WTC11 (cell line): ENCODE measurements at regions not wholly inside any gene's neighbourhood (a gene's known extent, or its start where the extent isn't known, plus 50 kb on each side); places are given as distances from the start of the nearest gene placed in this dataset.

Source experiments
- ATAC-seq: fragments of 200-7000 bp; cut with Tn5 transposase; 2 replicates; pipeline ENCODE4 v1.10.0; 2021; ENCODE audit warnings: mild to moderate bottlenecking, moderate library complexity
- CTCF ChIA-PET: fragments of 300-600 bp; sonication (Branson Sonifier 250); formaldehyde crosslinking; loops from one replicate; lab custom pipeline; 2021; ENCODE audit warnings: antibody characterized with exemption; lab: Charles Lee
- POLR2A ChIA-PET: fragments of 350-600 bp; sonication (Branson Sonifier 250); formaldehyde crosslinking; loops from one replicate; lab custom pipeline; 2021; ENCODE audit warnings: antibody characterized with exemption; lab: Charles Lee
- DNase-seq: peaks from one replicate; pipeline ENCODE4 v3.0.0; 2021; ENCODE audit warnings: low spot score
- H3K27ac Mint-ChIP-seq: 2 replicates; pipeline ENCODE4 v1.8.0; 2021; ENCODE audit warnings: mixed read lengths
- H3K27me3 Mint-ChIP-seq: 2 replicates; pipeline ENCODE4 v1.8.0; 2021; ENCODE audit warnings: low read depth, mild to moderate bottlenecking, moderate library complexity, mixed read lengths
- H3K36me3 Mint-ChIP-seq: 2 replicates; pipeline ENCODE4 v1.8.0; 2021; ENCODE audit warnings: mixed read lengths
- H3K4me1 Mint-ChIP-seq: 2 replicates; pipeline ENCODE4 v1.8.0; 2022; ENCODE audit warnings: mixed read lengths
- H3K4me3 Mint-ChIP-seq: 2 replicates; pipeline ENCODE4 v1.8.0; 2021; ENCODE audit warnings: mild to moderate bottlenecking, moderate library complexity, mixed read lengths
- H3K9me3 Mint-ChIP-seq: 2 replicates; pipeline ENCODE4 v1.8.0; 2021; ENCODE audit warnings: mixed read lengths
- EMX1 ChIP-seq: fragments of 250-450 bp; sonication (Bioruptor Pico); IDR thresholded peaks from 2 replicates; pipeline ENCODE4 v1.8.0; 2021; ENCODE audit warnings: mild to moderate bottlenecking
- FOXP1 ChIP-seq: sonication (generic); formaldehyde crosslinking; IDR thresholded peaks from 2 replicates; pipeline ENCODE4 v1.8.0; 2022; ENCODE audit warnings: missing genetic modification reagents, mild to moderate bottlenecking, moderate library complexity, borderline replicate concordance
- FOXP4 ChIP-seq: sonication (generic); formaldehyde crosslinking; IDR thresholded peaks from 2 replicates; pipeline ENCODE4 v1.8.0; 2022; ENCODE audit warnings: mild to moderate bottlenecking, missing genetic modification reagents
- NR3C1 ChIP-seq: sonication (generic); formaldehyde crosslinking; conservative IDR thresholded peaks from 2 replicates; pipeline ENCODE4 v1.8.1; 2023; ENCODE audit warnings: low read depth, mild to moderate bottlenecking, missing genetic modification reagents
- OVOL2 ChIP-seq: fragments of 250-450 bp; sonication (Bioruptor Pico); IDR thresholded peaks from 2 replicates; pipeline ENCODE4 v1.9.0; 2021; ENCODE audit warnings: mild to moderate bottlenecking, borderline replicate concordance
- RELA ChIP-seq: sonication (generic); formaldehyde crosslinking; IDR thresholded peaks from 2 replicates; pipeline ENCODE4 v1.8.1; 2022; ENCODE audit warnings: missing genetic modification reagents, mild to moderate bottlenecking, borderline replicate concordance
- RORB ChIP-seq: fragments of 250-450 bp; sonication (Bioruptor Pico); IDR thresholded peaks from 2 replicates; pipeline ENCODE4 v1.9.0; 2021; ENCODE audit warnings: mild to moderate bottlenecking
- SP1 ChIP-seq: sonication (generic); formaldehyde crosslinking; conservative IDR thresholded peaks from 2 replicates; pipeline ENCODE4 v1.8.1; 2022; ENCODE audit warnings: missing genetic modification reagents
- TP53 ChIP-seq: sonication (generic); formaldehyde crosslinking; IDR thresholded peaks from 2 replicates; pipeline ENCODE4 v1.8.1; 2023; ENCODE audit warnings: mild to moderate bottlenecking, missing genetic modification reagents
- ZBTB21 ChIP-seq: sonication (generic); formaldehyde crosslinking; IDR thresholded peaks from 2 replicates; pipeline ENCODE4 v1.8.1; 2023; ENCODE audit warnings: mild to moderate bottlenecking, missing genetic modification reagents, borderline replicate concordance
- TF ChIP-seq, protein P1 (sequence below): sonication (generic); formaldehyde crosslinking; conservative IDR thresholded peaks from 2 replicates; pipeline ENCODE4 v1.8.1; 2023; ENCODE audit warnings: mild to moderate bottlenecking, low read depth, missing genetic modification reagents, moderate library complexity
- TF ChIP-seq, protein P2 (sequence below): sonication (generic); formaldehyde crosslinking; IDR thresholded peaks from 2 replicates; pipeline ENCODE4 v1.8.0; 2022; ENCODE audit warnings: mild to moderate bottlenecking, missing genetic modification reagents
- TF ChIP-seq, protein P3 (sequence below): sonication (generic); formaldehyde crosslinking; IDR thresholded peaks from 2 replicates; pipeline ENCODE4 v1.8.0; 2022; ENCODE audit warnings: mild to moderate bottlenecking, missing genetic modification reagents
- TF ChIP-seq, protein P4 (sequence below): fragments of 200-600 bp; IDR thresholded peaks from 2 replicates; pipeline ENCODE4 v1.8.0; 2022; ENCODE audit warnings: antibody characterized with exemption
- TF ChIP-seq, protein P5 (sequence below): sonication (generic); formaldehyde crosslinking; IDR thresholded peaks from 2 replicates; pipeline ENCODE4 v1.8.1; 2023; ENCODE audit warnings: mild to moderate bottlenecking, moderate library complexity, missing genetic modification reagents
- TF ChIP-seq, protein P6 (sequence below): fragments of 250-450 bp; sonication (Bioruptor Pico); IDR thresholded peaks from 2 replicates; pipeline ENCODE4 v1.9.0; 2021; ENCODE audit warnings: moderate library complexity, mild to moderate bottlenecking, inconsistent platforms, borderline replicate concordance

DNA sequence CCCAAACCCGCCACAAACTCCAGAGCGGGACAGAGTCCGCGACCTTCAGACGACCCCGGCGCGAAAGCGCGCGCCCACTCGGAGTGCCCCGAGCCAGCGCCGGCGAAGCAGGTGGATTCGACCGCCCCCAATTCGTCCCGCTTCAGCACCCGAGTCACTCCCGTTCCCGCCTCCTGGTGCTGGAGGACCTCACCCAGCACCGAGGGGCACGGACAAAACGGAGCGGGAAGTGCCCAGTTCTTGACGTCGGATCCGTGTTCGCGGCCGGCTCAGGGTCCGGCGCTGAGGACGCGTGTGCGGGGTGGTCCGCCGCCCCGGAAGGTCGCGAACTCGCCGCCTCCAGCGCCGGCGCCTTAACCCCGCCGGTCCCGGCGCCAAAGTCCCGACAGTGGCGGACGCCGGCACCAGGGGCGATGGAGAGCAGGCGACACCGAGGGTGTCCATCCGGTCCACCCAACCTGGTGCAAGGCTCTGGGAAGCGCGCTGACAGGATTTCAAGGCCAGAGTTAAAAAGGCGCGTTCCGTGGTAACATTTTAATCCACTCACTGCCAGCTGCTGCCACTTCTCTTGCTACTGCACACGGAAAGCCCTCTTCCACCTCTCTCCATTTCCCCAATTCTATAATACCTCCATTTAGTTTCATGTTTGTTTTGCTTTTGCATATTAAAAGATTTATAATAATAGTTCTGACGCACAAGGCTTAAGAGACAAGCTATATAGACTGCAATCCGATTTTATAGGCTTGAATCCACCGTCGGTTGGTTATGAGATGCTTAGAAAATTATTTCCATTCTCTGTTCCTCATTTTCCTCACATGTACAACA, 240.0 kb upstream of the CPNE8 start:
- TF ChIP-seq FOXP1 (no peak), OVOL2 (CRISPR knock-in tag) (no peak), RELA (CRISPR knock-in tag) (no peak), RORB (CRISPR knock-in tag) (no peak), TP53 (CRISPR knock-in tag) (no peak), FOXP4 (CRISPR knock-in tag) (peak; percentile 59; the same call in 1 of the 2 replicates), NR3C1 (CRISPR knock-in tag) (no peak), ZBTB21 (CRISPR knock-in tag) (0 out of 2 replicates have a peak, but pooled peaks have one; percentile 27), SP1 (CRISPR knock-in tag) (0 out of 2 replicates have a peak, but pooled peaks have one; percentile 30), EMX1 (CRISPR knock-in tag) (no peak)
- TF ChIP-seq, protein P1, sequence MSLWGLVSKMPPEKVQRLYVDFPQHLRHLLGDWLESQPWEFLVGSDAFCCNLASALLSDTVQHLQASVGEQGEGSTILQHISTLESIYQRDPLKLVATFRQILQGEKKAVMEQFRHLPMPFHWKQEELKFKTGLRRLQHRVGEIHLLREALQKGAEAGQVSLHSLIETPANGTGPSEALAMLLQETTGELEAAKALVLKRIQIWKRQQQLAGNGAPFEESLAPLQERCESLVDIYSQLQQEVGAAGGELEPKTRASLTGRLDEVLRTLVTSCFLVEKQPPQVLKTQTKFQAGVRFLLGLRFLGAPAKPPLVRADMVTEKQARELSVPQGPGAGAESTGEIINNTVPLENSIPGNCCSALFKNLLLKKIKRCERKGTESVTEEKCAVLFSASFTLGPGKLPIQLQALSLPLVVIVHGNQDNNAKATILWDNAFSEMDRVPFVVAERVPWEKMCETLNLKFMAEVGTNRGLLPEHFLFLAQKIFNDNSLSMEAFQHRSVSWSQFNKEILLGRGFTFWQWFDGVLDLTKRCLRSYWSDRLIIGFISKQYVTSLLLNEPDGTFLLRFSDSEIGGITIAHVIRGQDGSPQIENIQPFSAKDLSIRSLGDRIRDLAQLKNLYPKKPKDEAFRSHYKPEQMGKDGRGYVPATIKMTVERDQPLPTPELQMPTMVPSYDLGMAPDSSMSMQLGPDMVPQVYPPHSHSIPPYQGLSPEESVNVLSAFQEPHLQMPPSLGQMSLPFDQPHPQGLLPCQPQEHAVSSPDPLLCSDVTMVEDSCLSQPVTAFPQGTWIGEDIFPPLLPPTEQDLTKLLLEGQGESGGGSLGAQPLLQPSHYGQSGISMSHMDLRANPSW (CRISPR knock-in tag) = no peak
- TF ChIP-seq, protein P2, sequence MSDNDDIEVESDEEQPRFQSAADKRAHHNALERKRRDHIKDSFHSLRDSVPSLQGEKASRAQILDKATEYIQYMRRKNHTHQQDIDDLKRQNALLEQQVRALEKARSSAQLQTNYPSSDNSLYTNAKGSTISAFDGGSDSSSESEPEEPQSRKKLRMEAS (CRISPR knock-in tag) = peak; percentile 49; the same call in 1 of the 2 replicates
- TF ChIP-seq, protein P3, sequence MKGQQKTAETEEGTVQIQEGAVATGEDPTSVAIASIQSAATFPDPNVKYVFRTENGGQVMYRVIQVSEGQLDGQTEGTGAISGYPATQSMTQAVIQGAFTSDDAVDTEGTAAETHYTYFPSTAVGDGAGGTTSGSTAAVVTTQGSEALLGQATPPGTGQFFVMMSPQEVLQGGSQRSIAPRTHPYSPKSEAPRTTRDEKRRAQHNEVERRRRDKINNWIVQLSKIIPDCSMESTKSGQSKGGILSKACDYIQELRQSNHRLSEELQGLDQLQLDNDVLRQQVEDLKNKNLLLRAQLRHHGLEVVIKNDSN (CRISPR knock-in tag) = 0 out of 2 replicates have a peak, but pooled peaks have one; percentile 22
- TF ChIP-seq, protein P4, sequence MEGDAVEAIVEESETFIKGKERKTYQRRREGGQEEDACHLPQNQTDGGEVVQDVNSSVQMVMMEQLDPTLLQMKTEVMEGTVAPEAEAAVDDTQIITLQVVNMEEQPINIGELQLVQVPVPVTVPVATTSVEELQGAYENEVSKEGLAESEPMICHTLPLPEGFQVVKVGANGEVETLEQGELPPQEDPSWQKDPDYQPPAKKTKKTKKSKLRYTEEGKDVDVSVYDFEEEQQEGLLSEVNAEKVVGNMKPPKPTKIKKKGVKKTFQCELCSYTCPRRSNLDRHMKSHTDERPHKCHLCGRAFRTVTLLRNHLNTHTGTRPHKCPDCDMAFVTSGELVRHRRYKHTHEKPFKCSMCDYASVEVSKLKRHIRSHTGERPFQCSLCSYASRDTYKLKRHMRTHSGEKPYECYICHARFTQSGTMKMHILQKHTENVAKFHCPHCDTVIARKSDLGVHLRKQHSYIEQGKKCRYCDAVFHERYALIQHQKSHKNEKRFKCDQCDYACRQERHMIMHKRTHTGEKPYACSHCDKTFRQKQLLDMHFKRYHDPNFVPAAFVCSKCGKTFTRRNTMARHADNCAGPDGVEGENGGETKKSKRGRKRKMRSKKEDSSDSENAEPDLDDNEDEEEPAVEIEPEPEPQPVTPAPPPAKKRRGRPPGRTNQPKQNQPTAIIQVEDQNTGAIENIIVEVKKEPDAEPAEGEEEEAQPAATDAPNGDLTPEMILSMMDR = peak; percentile 86
- TF ChIP-seq, protein P5, sequence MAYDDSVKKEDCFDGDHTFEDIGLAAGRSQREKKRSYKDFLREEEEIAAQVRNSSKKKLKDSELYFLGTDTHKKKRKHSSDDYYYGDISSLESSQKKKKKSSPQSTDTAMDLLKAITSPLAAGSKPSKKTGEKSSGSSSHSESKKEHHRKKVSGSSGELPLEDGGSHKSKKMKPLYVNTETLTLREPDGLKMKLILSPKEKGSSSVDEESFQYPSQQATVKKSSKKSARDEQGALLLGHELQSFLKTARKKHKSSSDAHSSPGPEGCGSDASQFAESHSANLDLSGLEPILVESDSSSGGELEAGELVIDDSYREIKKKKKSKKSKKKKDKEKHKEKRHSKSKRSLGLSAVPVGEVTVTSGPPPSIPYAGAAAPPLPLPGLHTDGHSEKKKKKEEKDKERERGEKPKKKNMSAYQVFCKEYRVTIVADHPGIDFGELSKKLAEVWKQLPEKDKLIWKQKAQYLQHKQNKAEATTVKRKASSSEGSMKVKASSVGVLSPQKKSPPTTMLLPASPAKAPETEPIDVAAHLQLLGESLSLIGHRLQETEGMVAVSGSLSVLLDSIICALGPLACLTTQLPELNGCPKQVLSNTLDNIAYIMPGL (CRISPR knock-in tag) = peak; percentile 82
- TF ChIP-seq, protein P6, sequence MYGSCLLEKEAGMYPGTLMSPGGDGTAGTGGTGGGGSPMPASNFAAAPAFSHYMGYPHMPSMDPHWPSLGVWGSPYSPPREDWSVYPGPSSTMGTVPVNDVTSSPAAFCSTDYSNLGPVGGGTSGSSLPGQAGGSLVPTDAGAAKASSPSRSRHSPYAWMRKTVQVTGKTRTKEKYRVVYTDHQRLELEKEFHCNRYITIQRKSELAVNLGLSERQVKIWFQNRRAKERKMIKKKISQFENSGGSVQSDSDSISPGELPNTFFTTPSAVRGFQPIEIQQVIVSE (CRISPR knock-in tag) = no peak
- H3K4me3 Mint-ChIP-seq = peak overlapping the region; percentile 69
- peaks cover 38% of the 10 kb centered on the region for H3K27me3 Mint-ChIP-seq
- H3K4me1 Mint-ChIP-seq = 0 out of 2 replicates have a peak, but pooled peaks cover 4% of the 10 kb centered on the region
- DNase-seq = peak; percentile 92
- no peak overlapping the region for H3K27ac Mint-ChIP-seq
- peak; percentile 97 for ATAC-seq
- POLR2A ChIA-PET = interaction anchor here (0.6 kb wide), 1 partner anchor 128 kb away, joined by 3 read pairs; no protein-coding TSS in a partner anchor
- peaks cover 6% of the 10 kb centered on the region for H3K36me3 Mint-ChIP-seq
- peaks cover 27% of the 10 kb centered on the region for H3K9me3 Mint-ChIP-seq
- CTCF ChIA-PET = interaction anchor here (0.6 to 1.8 kb wide), 9 partner anchors 9 to 239 kb away, joined by 3 to 22 read pairs (median 3); no protein-coding TSS in a partner anchor
